ENCODE measurements at regions not wholly inside any gene's neighbourhood (a gene's known extent, or its start where the extent isn't known, plus 50 kb on each side); places are given as distances from the start of the nearest gene placed in this dataset.

DNA sequence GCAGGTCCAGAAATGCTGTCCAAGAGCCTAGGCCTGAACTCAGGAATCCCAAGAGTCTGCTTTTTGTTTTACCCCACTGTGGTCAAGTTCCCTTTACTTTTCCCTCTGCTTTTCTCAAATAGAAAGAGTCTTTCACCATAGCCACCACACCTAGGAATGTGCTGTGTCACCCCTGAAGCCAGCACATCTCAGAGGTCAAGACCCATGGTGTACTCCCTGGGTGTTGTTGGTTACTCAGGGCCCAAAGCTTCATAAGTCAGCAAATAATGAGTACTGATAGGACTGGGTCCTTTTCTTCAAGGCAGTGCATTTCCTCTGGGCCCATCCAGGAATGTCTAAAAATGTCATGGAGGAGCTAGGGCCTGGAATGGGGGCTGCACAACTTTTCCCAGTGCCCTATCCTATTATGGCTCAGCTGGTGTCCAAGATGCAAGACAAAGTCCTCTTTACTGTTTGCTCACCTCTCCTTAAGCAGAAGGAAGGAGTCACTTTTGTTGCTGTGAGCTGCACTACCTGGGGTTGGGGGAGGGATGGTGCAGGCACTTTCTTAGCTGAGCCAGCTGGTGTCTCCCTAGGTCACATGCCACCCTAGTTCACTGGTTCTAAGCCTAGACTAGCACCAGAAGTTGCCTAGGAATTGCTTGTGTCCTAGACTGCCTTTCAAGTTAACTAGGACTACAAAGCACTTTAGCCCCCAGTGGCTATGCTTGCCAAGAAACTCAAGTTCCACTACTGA, 62.4 kb upstream of the RXFP1 start:
- Histone ChIP-seq H3K36me3 (ENCODE audit: control insufficient read depth in 2 of 2, insufficient read depth in 2 of 2, low read length in 1 of 2) (no peaks in the 10 kb centered on the region), H3K79me2 (ENCODE audit: control insufficient read depth, insufficient read depth, low read length) (no peaks in the 10 kb centered on the region), H3K4me2 (ENCODE audit: control insufficient read depth, insufficient read depth) (no peak overlapping the region), H2AFZ (ENCODE audit: control insufficient read depth, low read depth, low read length) (no peak overlapping the region), H3K4me1 (ENCODE audit: control insufficient read depth, insufficient read depth, low read length) (no peaks in the 10 kb centered on the region), H3K4me3 (no peak overlapping the region), H4K20me1 (ENCODE audit: control insufficient read depth, insufficient read depth) (no peaks in the 10 kb centered on the region), H3K9me3 (replicated peaks; ENCODE audit: control insufficient read depth, insufficient read depth, low read length) (no peaks in the 10 kb centered on the region), H3K27ac (ENCODE audit: control insufficient read depth, insufficient read depth) (no peak overlapping the region), H3K27me3 (replicated peaks in 1 of 2; ENCODE audit: control insufficient read depth in 2 of 2, insufficient read depth in 2 of 2, low read length in 1 of 2) (no peaks in the 10 kb centered on the region; a peak in 1 of 4 replicates), H3K9ac (ENCODE audit: control insufficient read depth, insufficient read depth, low read length) (no peak overlapping the region)
- DNase-seq (ENCODE audit: low read depth, low spot score) = no peak
- SMC1A ChIA-PET (ENCODE audit: uncharacterized antibody, unreplicated experiment) = interaction anchor here (1.1 kb wide), 1 partner anchor 17 kb away, joined by 4 read pairs; no protein-coding TSS in a partner anchor
- intact Hi-C loops (cut with micrococcal nuclease; ENCODE audit: unreplicated experiment) (no loop called here), in situ Hi-C loops (cut with MboI) (no loop called here)
- POLR2A ChIA-PET = no interaction called here
- BruUV-seq (replicated peaks) = no TSS peak
- CTCF ChIA-PET = interaction anchor here (1.1 kb wide), 1 partner anchor 204 kb away, joined by 3 read pairs; no protein-coding TSS in a partner anchor
- no peak for ATAC-seq
- RAD21 ChIA-PET (ENCODE audit: unreplicated experiment) = no interaction called here
- FAIRE-seq = no peak
- no peak for TF ChIP-seq MXI1 (IDR thresholded peaks at IDR 0.05; ENCODE audit: low read depth, low read length)
- TF ChIP-seq, protein P1, sequence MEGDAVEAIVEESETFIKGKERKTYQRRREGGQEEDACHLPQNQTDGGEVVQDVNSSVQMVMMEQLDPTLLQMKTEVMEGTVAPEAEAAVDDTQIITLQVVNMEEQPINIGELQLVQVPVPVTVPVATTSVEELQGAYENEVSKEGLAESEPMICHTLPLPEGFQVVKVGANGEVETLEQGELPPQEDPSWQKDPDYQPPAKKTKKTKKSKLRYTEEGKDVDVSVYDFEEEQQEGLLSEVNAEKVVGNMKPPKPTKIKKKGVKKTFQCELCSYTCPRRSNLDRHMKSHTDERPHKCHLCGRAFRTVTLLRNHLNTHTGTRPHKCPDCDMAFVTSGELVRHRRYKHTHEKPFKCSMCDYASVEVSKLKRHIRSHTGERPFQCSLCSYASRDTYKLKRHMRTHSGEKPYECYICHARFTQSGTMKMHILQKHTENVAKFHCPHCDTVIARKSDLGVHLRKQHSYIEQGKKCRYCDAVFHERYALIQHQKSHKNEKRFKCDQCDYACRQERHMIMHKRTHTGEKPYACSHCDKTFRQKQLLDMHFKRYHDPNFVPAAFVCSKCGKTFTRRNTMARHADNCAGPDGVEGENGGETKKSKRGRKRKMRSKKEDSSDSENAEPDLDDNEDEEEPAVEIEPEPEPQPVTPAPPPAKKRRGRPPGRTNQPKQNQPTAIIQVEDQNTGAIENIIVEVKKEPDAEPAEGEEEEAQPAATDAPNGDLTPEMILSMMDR (IDR thresholded peaks at IDR 0.05 in 2 of 3, conservative IDR thresholded peaks at IDR 0.05 in 1 of 3; ENCODE audit: control insufficient read depth in 2 of 3, extremely low read depth in 1 of 3, insufficient read depth in 1 of 3, low read depth in 3 of 3, low read length in 3 of 3) = no peak
- no peak for TF ChIP-seq TAF1 (IDR thresholded peaks at IDR 0.05; ENCODE audit: borderline replicate concordance, low read depth, low read length)
- TF ChIP-seq TBL1XR1 (IDR thresholded peaks at IDR 0.05; ENCODE audit: low read depth, low read length) = no peak
- TF ChIP-seq, protein P2, sequence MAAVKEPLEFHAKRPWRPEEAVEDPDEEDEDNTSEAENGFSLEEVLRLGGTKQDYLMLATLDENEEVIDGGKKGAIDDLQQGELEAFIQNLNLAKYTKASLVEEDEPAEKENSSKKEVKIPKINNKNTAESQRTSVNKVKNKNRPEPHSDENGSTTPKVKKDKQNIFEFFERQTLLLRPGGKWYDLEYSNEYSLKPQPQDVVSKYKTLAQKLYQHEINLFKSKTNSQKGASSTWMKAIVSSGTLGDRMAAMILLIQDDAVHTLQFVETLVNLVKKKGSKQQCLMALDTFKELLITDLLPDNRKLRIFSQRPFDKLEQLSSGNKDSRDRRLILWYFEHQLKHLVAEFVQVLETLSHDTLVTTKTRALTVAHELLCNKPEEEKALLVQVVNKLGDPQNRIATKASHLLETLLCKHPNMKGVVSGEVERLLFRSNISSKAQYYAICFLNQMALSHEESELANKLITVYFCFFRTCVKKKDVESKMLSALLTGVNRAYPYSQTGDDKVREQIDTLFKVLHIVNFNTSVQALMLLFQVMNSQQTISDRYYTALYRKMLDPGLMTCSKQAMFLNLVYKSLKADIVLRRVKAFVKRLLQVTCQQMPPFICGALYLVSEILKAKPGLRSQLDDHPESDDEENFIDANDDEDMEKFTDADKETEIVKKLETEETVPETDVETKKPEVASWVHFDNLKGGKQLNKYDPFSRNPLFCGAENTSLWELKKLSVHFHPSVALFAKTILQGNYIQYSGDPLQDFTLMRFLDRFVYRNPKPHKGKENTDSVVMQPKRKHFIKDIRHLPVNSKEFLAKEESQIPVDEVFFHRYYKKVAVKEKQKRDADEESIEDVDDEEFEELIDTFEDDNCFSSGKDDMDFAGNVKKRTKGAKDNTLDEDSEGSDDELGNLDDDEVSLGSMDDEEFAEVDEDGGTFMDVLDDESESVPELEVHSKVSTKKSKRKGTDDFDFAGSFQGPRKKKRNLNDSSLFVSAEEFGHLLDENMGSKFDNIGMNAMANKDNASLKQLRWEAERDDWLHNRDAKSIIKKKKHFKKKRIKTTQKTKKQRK (IDR thresholded peaks at IDR 0.05; ENCODE audit: low read depth, low read length) = no peak
- TF ChIP-seq YBX1 (IDR thresholded peaks at IDR 0.05) = no peak
- TF ChIP-seq IKZF2 (IDR thresholded peaks at IDR 0.05) = no peak
- no peak for TF ChIP-seq NR2C1 (IDR thresholded peaks at IDR 0.05)
- TF ChIP-seq TCF3 (IDR thresholded peaks at IDR 0.05; ENCODE audit: borderline replicate concordance, insufficient read depth, low read depth, low read length) = no peak
- no peak for TF ChIP-seq GABPA (IDR thresholded peaks at IDR 0.05; ENCODE audit: low read depth)
- TF ChIP-seq, protein P3, sequence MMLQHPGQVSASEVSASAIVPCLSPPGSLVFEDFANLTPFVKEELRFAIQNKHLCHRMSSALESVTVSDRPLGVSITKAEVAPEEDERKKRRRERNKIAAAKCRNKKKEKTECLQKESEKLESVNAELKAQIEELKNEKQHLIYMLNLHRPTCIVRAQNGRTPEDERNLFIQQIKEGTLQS (IDR thresholded peaks at IDR 0.05; ENCODE audit: borderline replicate concordance, extremely low read depth, low read depth, low read length) = no peak
- no peak for TF ChIP-seq EP300 (IDR thresholded peaks at IDR 0.05; ENCODE audit: borderline replicate concordance in 1 of 2, control insufficient read depth in 1 of 2, low read depth in 2 of 2, low read length in 2 of 2)
- TF ChIP-seq, protein P4, sequence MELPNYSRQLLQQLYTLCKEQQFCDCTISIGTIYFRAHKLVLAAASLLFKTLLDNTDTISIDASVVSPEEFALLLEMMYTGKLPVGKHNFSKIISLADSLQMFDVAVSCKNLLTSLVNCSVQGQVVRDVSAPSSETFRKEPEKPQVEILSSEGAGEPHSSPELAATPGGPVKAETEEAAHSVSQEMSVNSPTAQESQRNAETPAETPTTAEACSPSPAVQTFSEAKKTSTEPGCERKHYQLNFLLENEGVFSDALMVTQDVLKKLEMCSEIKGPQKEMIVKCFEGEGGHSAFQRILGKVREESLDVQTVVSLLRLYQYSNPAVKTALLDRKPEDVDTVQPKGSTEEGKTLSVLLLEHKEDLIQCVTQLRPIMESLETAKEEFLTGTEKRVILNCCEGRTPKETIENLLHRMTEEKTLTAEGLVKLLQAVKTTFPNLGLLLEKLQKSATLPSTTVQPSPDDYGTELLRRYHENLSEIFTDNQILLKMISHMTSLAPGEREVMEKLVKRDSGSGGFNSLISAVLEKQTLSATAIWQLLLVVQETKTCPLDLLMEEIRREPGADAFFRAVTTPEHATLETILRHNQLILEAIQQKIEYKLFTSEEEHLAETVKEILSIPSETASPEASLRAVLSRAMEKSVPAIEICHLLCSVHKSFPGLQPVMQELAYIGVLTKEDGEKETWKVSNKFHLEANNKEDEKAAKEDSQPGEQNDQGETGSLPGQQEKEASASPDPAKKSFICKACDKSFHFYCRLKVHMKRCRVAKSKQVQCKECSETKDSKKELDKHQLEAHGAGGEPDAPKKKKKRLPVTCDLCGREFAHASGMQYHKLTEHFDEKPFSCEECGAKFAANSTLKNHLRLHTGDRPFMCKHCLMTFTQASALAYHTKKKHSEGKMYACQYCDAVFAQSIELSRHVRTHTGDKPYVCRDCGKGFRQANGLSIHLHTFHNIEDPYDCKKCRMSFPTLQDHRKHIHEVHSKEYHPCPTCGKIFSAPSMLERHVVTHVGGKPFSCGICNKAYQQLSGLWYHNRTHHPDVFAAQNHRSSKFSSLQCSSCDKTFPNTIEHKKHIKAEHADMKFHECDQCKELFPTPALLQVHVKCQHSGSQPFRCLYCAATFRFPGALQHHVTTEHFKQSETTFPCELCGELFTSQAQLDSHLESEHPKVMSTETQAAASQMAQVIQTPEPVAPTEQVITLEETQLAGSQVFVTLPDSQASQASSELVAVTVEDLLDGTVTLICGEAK (IDR thresholded peaks at IDR 0.05; ENCODE audit: borderline replicate concordance) = no peak
- TF ChIP-seq ASH2L (IDR thresholded peaks at IDR 0.05; ENCODE audit: borderline replicate concordance, low read depth) = no peak

Measured in GM12878 (cell line).